HEK293T (cell line): ENCODE measurements at regions not wholly inside any gene's neighbourhood (a gene's known extent, or its start where the extent isn't known, plus 50 kb on each side); places are given as distances from the start of the nearest gene placed in this dataset.
"Not testable (repeated sequence)": the region's sequence is repeated elsewhere in the genome, so short reads cannot be mapped to it uniquely, and the experiment has no call there.

Experiments used
- ARNT ChIP-seq: fragments of 450-650 bp; IDR thresholded peaks from 2 replicates; pipeline ENCODE4 v1.6.1; 2017; ENCODE audit warnings: mild to moderate bottlenecking
- BHLHE40 ChIP-seq: fragments of 450-650 bp; IDR thresholded peaks from 2 replicates; pipeline ENCODE4 v1.6.1; 2016; ENCODE audit warnings: mild to moderate bottlenecking, moderate library complexity, borderline replicate concordance
- FOXM1 ChIP-seq: fragments of 450-650 bp; IDR thresholded peaks from 2 replicates; pipeline ENCODE4 v1.6.1; 2017; ENCODE audit warnings: mild to moderate bottlenecking, borderline replicate concordance
- L3MBTL2 ChIP-seq: fragments of 450-650 bp; conservative IDR thresholded peaks from 2 replicates; pipeline ENCODE4 v1.6.1; 2016; ENCODE audit warnings: mild to moderate bottlenecking
- LEF1 ChIP-seq: fragments of 450-650 bp; IDR thresholded peaks from 2 replicates; pipeline ENCODE4 v1.6.1; 2017; ENCODE audit warnings: mild to moderate bottlenecking, borderline replicate concordance
- SP1 ChIP-seq: fragments of 450-650 bp; IDR thresholded peaks from 2 replicates; pipeline ENCODE4 v1.6.1; 2017
- SUZ12 ChIP-seq: fragments of 450-650 bp; IDR thresholded peaks from 2 replicates; pipeline ENCODE4 v1.6.1; 2016; ENCODE audit warnings: mild to moderate bottlenecking
- TARDBP ChIP-seq: fragments of 450-650 bp; IDR thresholded peaks from 2 replicates; pipeline ENCODE4 v1.6.1; 2016
- ZNF384 ChIP-seq: fragments of 450-650 bp; IDR thresholded peaks from 2 replicates; pipeline ENCODE4 v1.6.1; 2016
- TF ChIP-seq, protein P1 (sequence below): fragments of 450-650 bp; IDR thresholded peaks from 2 replicates; pipeline ENCODE4 v1.6.1; 2016

DNA sequence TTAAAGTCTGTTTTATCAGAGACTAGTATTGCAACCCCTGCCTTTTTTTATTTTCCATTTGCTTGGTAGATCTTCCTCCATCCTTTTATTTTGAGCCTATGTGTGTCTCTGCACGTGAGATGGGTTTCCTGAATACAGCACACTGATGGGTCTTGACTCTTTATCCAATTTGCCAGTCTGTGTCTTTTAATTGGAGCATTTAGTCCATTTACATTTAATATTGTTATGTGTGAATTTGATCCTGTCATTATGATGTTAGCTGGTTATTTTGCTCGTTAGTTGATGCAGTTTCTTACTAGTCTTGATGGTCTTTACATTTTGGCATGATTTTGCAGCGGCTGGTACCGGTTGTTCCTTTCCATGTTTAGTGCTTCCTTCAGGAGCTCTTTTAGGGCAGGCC is 381.5 kb upstream of the ZEB2 start:
- not testable (repeated sequence) for TF ChIP-seq SUZ12, ARNT, ZNF384, LEF1, L3MBTL2, BHLHE40, SP1, FOXM1, TARDBP
- TF ChIP-seq, protein P1, sequence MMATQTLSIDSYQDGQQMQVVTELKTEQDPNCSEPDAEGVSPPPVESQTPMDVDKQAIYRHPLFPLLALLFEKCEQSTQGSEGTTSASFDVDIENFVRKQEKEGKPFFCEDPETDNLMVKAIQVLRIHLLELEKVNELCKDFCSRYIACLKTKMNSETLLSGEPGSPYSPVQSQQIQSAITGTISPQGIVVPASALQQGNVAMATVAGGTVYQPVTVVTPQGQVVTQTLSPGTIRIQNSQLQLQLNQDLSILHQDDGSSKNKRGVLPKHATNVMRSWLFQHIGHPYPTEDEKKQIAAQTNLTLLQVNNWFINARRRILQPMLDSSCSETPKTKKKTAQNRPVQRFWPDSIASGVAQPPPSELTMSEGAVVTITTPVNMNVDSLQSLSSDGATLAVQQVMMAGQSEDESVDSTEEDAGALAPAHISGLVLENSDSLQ = not testable (repeated sequence)
